GM19023 (cell line): ENCODE measurements at regions not wholly inside any gene's neighbourhood (a gene's known extent, or its start where the extent isn't known, plus 50 kb on each side); places are given as distances from the start of the nearest gene placed in this dataset.
"Not testable (repeated sequence)": the region's sequence is repeated elsewhere in the genome, so short reads cannot be mapped to it uniquely, and the experiment has no call there.

Experiments used
- ATAC-seq: cut with Tn5 transposase; IDR thresholded peaks from one replicate; pipeline ENCODE4 v1.9.1; 2021; ENCODE audit warnings: mild to moderate bottlenecking, moderate library complexity; ENCODE audit not compliant: unreplicated experiment

DNA sequence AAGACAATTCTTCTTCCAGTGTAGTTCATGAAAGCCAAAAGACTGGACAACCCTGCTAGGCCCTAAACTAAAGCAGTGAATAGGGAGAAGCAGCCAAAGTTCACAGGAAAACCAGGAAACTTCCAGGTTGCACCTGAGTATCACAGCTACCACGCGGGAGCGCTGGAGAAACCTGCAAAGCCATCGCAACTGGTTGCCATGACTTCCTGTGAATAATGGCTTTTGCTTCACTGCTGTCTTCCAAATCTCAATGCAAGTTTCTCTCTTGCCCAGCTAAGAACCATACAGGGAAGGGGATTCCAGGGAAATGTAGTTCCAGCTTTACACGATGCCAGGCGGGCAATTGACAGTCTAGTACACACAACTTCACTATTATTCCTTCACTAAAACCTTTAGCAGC, 114.1 kb downstream of the GXYLT1 start:
- no peak for ATAC-seq

DNA sequence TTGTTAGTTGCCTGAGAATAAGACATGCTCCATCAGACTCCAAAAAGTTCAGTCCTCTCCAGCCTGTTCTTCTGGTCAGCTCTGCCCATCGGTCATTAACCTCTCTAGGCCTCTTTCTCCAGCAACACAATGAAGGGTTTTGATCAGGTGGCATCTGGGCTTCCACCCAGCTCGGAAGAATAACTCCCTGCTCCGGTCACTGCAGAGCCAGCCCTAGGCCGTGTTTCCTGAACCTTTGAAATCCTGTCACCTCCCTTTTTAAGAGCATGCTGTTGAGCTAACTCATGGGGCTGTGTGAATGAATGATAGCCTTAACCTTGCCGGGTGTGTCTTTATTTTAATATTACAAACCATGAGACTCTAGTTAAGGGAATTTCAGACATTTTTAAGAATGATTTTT, 117.1 kb downstream of the GXYLT1 start:
- ATAC-seq = no peak

DNA sequence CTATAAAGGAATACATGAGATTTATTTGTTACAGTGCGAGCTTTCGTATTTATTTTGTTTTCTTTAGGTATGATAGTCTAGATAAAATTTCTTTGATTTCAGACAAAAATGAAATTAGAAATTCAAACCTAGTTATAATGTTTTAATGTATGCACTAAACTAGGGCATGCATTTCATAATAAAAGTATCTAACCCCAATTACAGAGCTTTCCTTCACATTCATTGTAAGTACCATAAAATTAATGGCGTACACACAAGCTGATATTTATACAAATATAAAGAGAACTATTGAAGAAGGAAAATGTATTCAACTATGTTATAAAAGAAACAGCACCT, 120.2 kb downstream of the GXYLT1 start:
- no peak for ATAC-seq

DNA sequence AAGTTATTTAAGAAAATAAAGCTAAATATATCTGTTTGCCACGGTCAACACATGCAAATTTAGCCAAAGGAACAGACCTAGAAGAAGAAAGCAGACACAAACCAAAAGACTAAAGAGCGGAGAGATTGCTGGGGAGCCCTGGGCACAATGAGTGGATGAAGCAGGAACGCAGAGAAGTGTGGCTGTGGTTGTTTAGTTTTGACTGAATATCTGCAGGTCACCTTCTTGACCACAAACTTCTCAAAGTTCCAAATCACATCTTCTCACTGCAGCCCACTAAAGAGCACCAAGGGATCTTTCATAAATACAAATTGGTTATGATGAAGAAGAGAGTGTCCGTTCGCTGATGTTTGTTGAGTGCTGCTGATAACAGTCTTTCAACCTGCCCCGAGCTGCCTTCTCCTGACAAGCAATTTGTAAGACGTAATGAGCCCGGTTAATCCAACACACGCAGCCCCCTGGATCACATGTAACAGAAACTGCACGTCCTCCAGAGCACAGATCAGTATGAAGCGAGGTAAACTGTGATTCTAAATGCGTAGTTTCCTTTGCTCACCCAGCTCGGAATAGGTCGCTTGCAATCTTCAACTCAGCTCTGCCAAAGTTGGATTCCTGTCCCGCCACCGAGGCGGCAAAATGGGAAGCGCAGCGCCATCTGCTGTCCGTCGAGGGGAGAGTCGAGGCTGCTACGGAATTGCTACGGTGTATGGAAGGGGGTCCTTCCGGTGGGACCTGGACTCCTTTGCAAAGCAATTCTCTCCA, 120.8 kb downstream of the GXYLT1 start:
- ATAC-seq = peak; percentile 93

DNA sequence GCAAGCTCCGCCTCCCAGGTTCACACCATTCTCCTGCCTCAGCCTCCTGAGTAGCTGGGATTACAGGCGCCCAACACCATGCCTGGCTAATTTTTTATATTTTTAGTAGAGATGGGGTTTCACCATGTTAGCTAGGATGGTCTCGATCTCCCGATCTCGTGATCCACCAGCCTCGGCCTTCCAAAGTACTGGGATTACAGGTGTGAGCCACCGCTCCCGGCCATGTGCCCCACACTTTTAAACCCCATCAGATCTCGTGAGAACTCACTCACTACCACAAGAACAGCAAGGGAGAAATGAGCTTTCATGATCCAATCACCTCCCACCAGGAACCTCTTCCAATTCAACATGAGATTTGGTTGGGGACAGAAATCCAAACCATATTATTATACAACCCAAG, 122.7 kb downstream of the GXYLT1 start:
- ATAC-seq = not testable (repeated sequence)

DNA sequence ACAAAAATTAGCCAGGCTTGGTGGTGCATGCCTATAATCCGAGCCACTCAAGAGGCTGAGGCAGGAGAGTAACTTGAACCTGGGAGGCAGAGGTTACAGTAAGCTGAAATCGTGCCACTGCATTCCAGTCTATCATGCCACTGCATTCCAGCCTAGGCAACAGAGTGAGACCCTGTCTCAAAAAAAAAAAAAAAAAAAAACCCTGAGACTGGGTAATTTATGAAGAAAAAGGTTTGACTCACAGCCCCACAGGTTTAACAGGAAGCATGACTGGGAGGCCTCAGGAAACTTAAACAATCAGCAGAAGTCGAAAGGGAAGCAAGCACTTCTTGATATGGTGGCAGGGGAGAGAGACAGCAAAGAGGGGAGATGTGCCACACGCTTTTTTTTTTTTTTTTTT, 123.2 kb downstream of the GXYLT1 start:
- no peak for ATAC-seq

DNA sequence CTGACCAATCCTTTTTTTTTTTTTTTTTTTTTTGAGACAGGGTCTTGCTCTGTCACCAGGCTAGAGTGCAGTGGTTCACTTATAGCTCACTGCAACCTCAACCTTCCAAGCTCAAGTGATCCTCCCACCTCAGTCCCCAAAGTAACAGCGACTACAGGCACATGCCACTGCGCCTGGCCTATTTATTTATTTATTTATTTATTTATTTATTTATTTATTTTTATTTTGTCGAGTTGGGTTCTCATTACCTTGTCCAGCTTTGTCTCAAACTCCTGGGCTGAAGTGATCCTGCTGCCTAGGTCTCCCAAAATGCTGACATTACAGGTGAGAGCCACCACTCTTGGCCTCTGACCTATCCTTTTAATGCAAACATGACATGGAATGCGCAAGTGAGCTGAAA, 124.4 kb downstream of the GXYLT1 start:
- no peak for ATAC-seq

DNA sequence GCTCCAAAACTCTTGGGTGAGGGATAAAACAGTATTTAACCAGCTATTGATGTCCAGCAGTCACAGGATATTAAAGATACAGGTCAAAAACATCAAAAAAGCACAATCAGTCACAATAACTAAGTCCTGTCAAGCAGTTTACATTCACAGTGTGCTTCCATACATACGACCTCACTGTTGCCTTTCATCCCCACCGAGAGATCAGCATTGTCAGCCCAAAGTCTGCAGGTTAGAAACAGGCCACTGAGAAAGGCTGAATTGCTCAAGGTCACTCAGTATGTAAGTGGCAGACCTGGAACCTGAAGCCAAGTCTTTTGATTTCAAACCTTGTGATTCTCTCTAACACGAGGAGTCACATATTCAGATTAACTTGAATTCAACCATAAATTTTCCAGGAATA, 124.9 kb downstream of the GXYLT1 start:
- ATAC-seq = no peak

DNA sequence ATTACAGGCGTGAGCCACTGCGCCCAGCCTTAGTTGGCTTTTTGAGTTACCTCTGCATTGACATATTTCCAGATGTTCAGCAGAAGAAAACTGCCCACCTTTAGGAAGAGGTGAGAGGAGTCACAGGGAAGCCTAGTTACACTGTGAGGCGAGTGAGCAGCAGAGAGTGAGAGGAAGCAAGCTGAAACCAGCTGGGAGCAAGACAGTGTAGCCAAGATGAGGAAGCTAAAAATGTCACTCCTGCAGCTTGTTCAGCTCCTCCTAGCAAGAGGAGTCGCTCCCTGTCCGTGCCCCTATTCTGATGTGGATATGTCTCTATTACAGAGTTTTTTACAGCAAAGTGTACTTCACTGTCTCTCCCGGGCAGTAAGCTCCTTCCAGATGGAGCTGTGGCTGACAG, 127.6 kb downstream of the GXYLT1 start:
- ATAC-seq = no peak

DNA sequence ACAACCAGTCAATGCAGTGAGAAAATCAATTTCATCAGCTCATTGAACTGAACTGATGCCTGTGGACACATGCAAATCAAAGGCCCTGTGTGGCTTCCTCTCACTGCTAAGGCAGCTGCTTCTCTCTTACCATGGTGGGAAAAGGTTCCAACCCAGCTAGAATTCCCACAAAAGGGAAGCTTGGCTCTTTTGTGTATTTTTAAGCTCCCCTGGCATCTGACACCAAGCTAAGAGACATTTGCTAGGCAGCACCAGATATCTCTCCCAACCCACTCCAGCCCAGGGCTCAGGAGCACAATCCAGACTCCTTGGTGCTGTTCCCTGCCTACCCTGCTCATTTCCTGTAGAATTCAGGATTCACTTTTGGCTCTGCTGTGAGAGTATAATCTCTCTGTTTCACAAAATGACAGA, 129.6 kb downstream of the GXYLT1 start:
- no peak for ATAC-seq

DNA sequence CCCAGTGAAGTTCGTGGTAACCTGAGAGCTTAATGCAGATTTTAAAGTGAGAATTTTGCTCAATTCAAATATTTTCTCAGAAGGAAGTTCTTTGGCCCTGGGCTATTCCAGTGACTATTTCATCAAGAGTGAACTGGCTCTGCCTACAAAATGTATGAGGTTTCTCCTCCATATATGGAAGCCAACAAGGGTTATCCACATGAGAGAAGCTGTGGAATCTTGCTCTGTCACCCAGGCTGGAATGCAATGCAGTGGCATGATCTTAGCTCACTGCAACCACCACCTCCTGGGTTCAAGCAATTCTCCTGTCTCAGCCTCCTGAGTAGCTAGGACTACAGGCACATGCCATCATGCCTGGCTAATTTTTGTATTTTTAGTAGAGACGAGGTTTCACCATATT, 132.2 kb downstream of the GXYLT1 start:
- not testable (repeated sequence) for ATAC-seq

DNA sequence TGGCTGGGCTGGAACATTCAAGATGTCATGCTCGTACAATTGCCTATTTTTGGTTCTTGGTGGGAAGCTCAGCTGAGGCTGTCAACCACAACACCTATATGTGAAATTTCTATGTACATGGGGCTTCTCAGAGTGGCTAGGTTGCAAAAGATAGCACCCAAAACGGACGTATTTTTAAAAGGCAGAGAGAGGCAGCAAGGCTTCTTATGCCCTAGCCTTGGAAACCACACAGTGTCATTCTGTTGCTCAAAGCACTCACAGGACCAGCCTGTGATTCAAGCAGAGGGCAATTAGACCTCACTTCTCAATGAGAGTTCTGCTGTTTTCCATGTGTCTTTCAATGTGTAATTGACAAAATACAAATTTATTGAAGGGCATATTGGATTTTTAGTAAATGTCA, 134.0 kb downstream of the GXYLT1 start:
- ATAC-seq = no peak

DNA sequence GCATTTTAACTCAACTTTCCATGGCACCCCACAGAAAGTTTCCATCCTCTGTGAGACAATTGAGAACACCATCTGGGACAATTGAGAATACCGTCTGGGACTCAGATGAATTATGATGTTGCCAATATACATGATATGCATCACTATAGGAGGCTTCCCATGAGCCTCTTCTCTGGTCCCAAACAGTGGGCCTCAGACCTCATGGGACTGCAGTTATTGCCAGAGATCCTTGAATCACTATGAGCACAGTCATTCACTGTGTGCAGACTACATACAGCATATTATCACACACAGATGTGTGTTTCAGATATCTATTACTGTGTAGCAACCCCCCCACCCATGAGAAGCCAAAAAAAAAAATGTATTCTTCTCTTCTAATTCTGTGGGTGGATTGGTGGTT, 134.4 kb downstream of the GXYLT1 start:
- no peak for ATAC-seq

DNA sequence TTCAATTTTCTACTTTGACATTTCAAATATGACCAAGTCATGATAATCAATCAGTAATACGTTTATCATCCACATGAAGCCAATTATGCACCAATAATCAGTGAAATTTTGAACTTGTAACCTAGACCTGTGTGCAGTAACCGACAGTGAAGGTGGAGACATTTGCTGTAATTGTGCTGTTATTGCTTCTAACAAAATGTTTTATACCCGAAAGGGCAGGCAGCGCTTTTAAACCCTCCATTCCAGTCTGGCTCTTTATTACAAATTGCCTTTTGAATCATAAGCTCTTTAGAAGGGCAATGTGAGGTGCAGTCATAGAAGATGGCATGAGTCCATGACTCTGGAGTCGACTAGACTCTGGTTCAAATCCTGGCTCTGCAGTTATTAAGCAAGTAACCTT, 135.7 kb downstream of the GXYLT1 start:
- no peak for ATAC-seq

DNA sequence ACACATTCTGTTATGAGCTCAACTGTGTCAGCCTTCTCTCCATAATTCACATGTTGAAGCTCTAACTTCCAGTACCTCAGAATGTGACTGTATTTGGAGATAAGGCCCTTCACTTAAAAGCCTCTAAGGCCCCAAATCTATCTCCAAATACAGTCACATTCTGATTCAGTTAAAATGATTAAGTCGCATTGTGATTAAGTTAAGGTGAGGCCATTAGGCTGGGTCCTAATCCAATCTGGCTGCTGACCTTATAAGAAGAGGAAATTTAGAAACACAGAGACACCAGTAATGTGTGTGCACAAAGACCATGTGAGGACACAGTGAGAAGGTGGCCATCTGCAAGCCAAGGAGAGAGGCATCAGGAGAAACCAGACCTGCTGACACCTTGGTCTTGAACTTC, 141.6 kb downstream of the GXYLT1 start:
- ATAC-seq = no peak

DNA sequence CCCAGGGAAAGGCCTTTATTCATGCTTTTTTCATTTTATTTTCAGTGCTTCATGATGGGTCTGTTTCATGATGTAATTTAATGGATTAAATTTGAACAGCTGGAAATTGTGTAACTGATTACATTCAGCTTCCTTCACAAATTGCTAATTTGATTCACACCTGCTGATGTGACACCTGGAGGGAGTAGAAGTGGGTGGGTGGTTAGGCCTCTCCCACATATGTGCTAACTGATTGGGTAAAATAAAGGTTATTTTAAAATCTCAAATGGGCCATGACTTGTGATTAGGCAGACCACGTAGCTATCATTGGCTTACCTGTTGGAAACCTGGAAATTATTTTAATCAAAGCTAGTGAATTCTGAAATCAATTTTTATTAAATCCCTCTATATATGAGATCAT, 142.1 kb downstream of the GXYLT1 start:
- ATAC-seq = no peak

DNA sequence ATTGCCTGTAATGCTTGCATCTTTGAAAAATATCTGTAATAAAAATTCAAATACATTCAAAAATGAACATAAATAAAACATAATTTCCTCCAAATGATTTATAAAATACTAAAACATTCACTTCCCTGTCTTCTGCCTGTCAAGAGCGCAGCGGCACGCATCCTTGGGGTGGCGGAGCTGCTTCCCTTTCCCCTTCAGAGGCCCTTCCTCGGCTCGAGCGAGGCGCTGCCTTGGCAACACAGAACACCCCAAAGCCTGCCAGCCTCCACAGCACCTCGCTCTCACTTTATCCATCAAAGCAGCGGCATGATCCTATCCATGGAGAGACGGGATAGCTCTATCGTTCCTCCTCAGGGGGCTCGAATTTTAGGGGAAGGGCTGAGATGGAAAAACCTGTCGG, 146.2 kb downstream of the GXYLT1 start:
- ATAC-seq = no peak

DNA sequence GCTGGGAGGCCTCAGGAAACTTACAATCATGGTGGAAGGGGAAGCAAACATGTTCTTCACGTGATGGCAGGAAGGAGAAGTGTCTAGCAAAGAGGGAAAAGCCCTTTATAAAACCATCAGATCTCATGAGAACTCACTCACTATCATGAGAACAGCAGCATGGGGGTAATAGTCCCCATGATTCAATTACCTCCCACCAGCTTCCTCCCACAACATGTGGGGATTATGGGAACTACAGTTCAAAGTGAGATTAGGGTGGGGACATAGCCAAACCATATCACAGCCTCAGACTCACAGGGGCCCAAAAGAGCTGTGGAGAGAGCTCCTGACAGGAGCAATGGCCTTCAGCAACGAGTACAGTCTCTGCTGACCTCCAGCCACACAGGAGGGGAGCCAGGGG, 151.4 kb downstream of the GXYLT1 start:
- ATAC-seq = no peak

DNA sequence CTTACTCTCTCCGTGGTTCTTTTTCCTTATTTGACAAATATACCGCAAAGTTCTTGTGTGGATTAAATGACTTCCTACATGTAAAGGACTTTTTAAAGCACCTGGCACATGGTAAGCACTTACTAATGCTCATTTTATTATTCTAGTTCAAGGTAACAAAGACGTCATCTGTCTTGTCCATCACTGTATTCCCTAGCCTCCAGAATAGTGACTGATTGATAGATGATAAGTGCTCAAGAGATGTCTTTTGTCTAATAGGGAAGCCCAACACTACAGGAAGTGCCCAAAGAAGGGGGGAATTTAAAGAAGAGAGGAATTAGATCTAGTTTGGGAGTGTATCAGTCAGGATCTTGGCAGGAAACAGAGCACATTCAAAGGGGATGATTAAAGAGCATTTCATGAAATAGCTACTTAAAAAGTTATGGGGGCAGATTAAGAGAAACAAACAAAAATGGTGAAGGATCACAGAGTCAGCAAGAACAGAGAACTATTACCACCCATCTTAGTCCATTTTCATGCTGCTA, 151.9 kb downstream of the GXYLT1 start:
- no peak for ATAC-seq

DNA sequence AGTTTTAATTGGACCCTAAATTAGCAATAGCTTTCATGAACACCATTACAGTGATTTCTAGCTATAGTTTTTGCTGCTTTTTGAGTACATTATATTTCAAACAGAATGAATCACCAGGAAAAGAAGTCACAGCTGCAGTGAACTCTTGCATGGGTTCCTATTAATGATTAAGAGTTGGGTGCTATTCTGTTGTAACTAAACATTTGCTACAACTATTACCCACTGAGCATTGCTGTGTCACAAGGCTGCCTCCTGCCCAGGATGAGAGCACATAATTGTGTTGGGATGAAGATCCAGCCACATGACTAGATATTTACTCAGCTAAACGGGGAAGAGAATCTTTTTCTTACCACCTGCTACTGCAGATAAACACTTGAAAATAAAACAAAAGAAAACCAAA, 152.7 kb downstream of the GXYLT1 start:
- no peak for ATAC-seq

DNA sequence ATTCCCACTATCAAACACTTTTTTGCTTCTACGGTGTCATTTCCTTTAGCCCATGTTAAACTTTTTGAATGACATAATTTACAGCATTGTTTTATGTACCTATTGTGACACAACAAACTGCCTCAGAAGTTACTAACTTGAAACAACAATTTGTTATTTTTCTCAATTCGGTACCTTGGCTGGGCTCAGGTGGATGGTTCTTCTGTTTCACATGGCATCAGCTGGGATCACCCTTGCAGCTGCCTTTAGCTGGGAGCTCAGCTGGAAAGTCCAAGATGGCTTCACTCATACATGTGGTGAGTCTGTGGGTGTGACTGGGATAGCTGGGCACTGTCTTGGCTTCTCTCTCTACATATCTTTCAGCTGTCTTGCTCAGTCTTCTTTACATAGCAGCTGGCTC, 156.0 kb downstream of the GXYLT1 start:
- ATAC-seq = no peak

DNA sequence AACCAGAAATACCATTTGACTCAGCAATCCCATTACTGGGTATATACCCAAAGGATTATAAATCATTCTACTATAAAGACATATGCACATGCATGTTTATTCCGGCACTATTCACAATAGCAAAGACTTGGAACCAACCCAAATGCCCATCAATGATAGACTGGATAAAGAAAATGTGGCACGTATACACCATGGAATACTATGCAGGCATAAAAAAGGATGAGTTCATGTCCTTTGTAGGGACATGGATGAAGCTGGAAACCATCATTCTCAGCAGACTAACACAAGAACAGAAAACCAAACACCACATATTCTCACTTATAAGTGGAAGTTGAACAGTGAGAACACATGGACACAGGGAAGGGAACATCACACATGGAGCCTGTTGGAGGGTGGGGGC, 158.2 kb downstream of the GXYLT1 start:
- not testable (repeated sequence) for ATAC-seq

DNA sequence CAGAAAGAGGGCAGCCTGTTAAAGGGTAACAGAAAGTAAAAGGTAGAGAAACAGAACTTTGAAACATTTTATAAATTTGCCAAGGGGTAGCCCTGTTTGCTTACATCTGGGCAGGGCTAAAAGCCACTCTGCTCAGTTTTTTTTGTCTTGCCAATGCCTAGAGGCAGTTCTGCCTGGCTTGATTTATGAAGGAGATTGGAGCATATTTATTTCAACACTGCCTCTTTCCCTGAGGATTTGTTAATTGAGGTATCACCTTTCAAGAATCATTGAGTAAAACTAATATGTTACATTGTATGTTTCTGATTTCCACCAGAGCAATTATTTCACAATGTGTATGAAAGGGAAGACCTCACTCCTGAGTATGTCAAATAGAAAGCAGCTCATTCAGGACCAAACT, 160.8 kb downstream of the GXYLT1 start:
- ATAC-seq = no peak
